HCT116 (cell line): ENCODE measurements at regions not wholly inside any gene's neighbourhood (a gene's known extent, or its start where the extent isn't known, plus 50 kb on each side); places are given as distances from the start of the nearest gene placed in this dataset.

Experiments
- ATAC-seq: fragments of 200-7000 bp; cut with Tn5 transposase; 2 replicates; pipeline ENCODE4 v1.9.1; 2020; ENCODE audit warnings: mild to moderate bottlenecking, moderate library complexity
- BruUV-seq: library from RNA; stranded (reverse); fragments of 400-500 nt; replicated peaks from 2 replicates; lab custom pipeline; 2021; lab: Mats Ljungman, UMichigan
- CTCF ChIA-PET: fragments of 300-600 bp; sonication (Branson Sonifier 250); formaldehyde crosslinking; loops from one replicate; lab custom pipeline; 2021; ENCODE audit warnings: antibody characterized with exemption; lab: Charles Lee
- POLR2A ChIA-PET: fragments of 300-600, 350-600 bp; sonication (Branson Sonifier 250); formaldehyde crosslinking; loops from one replicate; lab custom pipeline; 2021; ENCODE audit warnings: antibody characterized with exemption; lab: Charles Lee
- RAD21 ChIA-PET, 2 experiments: fragments of 300-600 bp; sonication (Branson Sonifier 250); formaldehyde crosslinking; loops; one replicate each; lab custom pipeline; 2023; ENCODE audit warnings: low total read pairs in 2 of 2; ENCODE audit not compliant: uncharacterized antibody in 2 of 2, unreplicated experiment in 2 of 2, low non-redundant PET in 1 of 2; lab: Charles Lee
- DNase-seq: peaks from one replicate; pipeline ENCODE4 v3.0.0-alpha.2; 2010; ENCODE audit warnings: low read depth, low spot score
- H2AFZ ChIP-seq: fragments of 200-600 bp; shearing (Covaris generic), sonication (generic); 2 replicates; pipeline ENCODE4 v1.6.1; 2017; ENCODE audit warnings: low read depth, mixed run types, mixed read lengths, antibody characterized with exemption, low read length; ENCODE audit not compliant: poor library complexity, severe bottlenecking
- H3K27ac ChIP-seq: 2 replicates; pipeline ENCODE4 v1.5.1; 2012; ENCODE audit warnings: low read depth, low read length
- H3K27me3 ChIP-seq: fragments of 200-600 bp; sonication (generic); 2 replicates; pipeline ENCODE4 v1.6.1; 2016; ENCODE audit warnings: mixed run types, low read length, mixed read lengths; ENCODE audit not compliant: insufficient read depth
- H3K36me3 ChIP-seq, 2 experiments: fragments of 200-500 bp in 1 of 2; fragments of 200-600 bp in 1 of 2; sonication (Bioruptor generic) in 1 of 2; sonication (generic) in 1 of 2; 2 replicates each; pipeline versions ENCODE4 v1.5.1 to v1.6.1; 2014 to 2016; ENCODE audit warnings: low read length in 2 of 2, inconsistent platforms in 1 of 2, mixed read lengths in 1 of 2, mixed run types in 1 of 2; ENCODE audit not compliant: insufficient read depth in 2 of 2, control insufficient read depth in 1 of 2
- H3K4me1 ChIP-seq, 2 experiments: fragments of 200-600 bp in 1 of 2; sonication (generic) in 1 of 2; 2 replicates each; pipeline versions ENCODE4 v1.5.1 to v1.6.1; 2012 to 2017; ENCODE audit warnings: low read length in 2 of 2, inconsistent platforms in 1 of 2, mild to moderate bottlenecking in 1 of 2, mixed read lengths in 1 of 2, mixed run types in 1 of 2, moderate library complexity in 1 of 2; ENCODE audit not compliant: insufficient read depth in 2 of 2, control insufficient read depth in 1 of 2
- H3K4me2 ChIP-seq: fragments of 200-600 bp; sonication (generic); 2 replicates; pipeline ENCODE4 v1.6.1; 2017; ENCODE audit warnings: mixed run types, low read length, mixed read lengths
- H3K4me3 ChIP-seq, 2 experiments: fragments of 200-600 bp in 1 of 2; sonication (generic) in 1 of 2; replicated peaks in 1 of 2; 2 replicates each; pipeline ENCODE4 v1.5.1; 2011 to 2016; ENCODE audit warnings: low read length in 2 of 2, control low read depth in 1 of 2, low read depth in 1 of 2, mild to moderate bottlenecking in 1 of 2, mixed read lengths in 1 of 2, mixed run types in 1 of 2
- H3K79me2 ChIP-seq: fragments of 200-600 bp; sonication (generic); 2 replicates; pipeline ENCODE4 v1.6.1; 2017; ENCODE audit warnings: mild to moderate bottlenecking, mixed run types, low read length, moderate library complexity, mixed read lengths; ENCODE audit not compliant: insufficient read depth
- H3K9ac ChIP-seq: fragments of 200-600 bp; sonication (generic); 2 replicates; pipeline ENCODE4 v1.6.1; 2016; ENCODE audit warnings: low read length, mixed read lengths
- H3K9me2 ChIP-seq: fragments of 200-600 bp; sonication (generic), shearing (Covaris generic); 2 replicates; pipeline ENCODE4 v1.6.1; 2017; ENCODE audit warnings: mixed run types, mild to moderate bottlenecking, moderate library complexity; ENCODE audit not compliant: insufficient read depth
- H3K9me3 ChIP-seq, 2 experiments: fragments of 200-500 bp in 1 of 2; fragments of 200-600 bp in 1 of 2; sonication (Bioruptor generic) in 1 of 2; sonication (generic) in 1 of 2; 2 replicates each; pipeline ENCODE4 v1.6.1; 2014 to 2017; ENCODE audit warnings: low read length in 2 of 2, mixed read lengths in 2 of 2, inconsistent platforms in 1 of 2, low read depth in 1 of 2, mild to moderate bottlenecking in 1 of 2, mixed run types in 1 of 2, moderate library complexity in 1 of 2; ENCODE audit not compliant: control insufficient read depth in 1 of 2, insufficient read depth in 1 of 2
- H4K20me1 ChIP-seq: fragments of 200-600 bp; sonication (generic), shearing (Covaris generic); 2 replicates; pipeline ENCODE4 v1.6.1; 2017; ENCODE audit warnings: mixed run types, mild to moderate bottlenecking, moderate library complexity; ENCODE audit not compliant: insufficient read depth
- CTCF ChIP-seq, 3 experiments: fragments of 200-600 bp in 1 of 3; sonication (generic) in 1 of 3; IDR thresholded peaks in 2 of 3; conservative IDR thresholded peaks in 1 of 3; 2 replicates each; pipeline ENCODE4 v1.5.1; 2012 to 2017; ENCODE audit warnings: low read depth in 2 of 3, low read length in 2 of 3, antibody characterized with exemption in 1 of 3, borderline replicate concordance in 1 of 3, control low read depth in 1 of 3, mild to moderate bottlenecking in 1 of 3, mixed read lengths in 1 of 3, mixed run types in 1 of 3, moderate library complexity in 1 of 3; ENCODE audit not compliant: insufficient read depth in 1 of 3
- EZH2 ChIP-seq: fragments of 200-600 bp; sonication (generic); IDR thresholded peaks from 2 replicates; pipeline ENCODE4 v1.6.1; 2017; ENCODE audit warnings: antibody characterized with exemption, mixed run types
- EZH2phosphoT487 ChIP-seq: fragments of 200-600 bp; IDR thresholded peaks from 2 replicates; pipeline ENCODE4 v1.6.1; 2018; ENCODE audit warnings: antibody characterized with exemption, borderline replicate concordance
- JUND ChIP-seq: IDR thresholded peaks from 2 replicates; pipeline ENCODE4 v1.6.1; 2012
- MAX ChIP-seq: IDR thresholded peaks from 2 replicates; pipeline ENCODE4 v1.6.1; 2012
- REST ChIP-seq: IDR thresholded peaks from 2 replicates; pipeline ENCODE4 v1.6.1; 2012; ENCODE audit warnings: low read depth
- SP1 ChIP-seq: IDR thresholded peaks from 2 replicates; pipeline ENCODE4 v1.6.1; 2012; ENCODE audit warnings: low read depth
- SRF ChIP-seq: IDR thresholded peaks from 2 replicates; pipeline ENCODE4 v1.6.1; 2012; ENCODE audit warnings: low read depth
- TCF7L2 ChIP-seq: IDR thresholded peaks from 2 replicates; pipeline ENCODE4 v1.7.0; 2011; ENCODE audit warnings: borderline replicate concordance, inconsistent platforms; ENCODE audit not compliant: insufficient read depth, insufficient read length; ENCODE audit errors: extremely low read depth
- ZBTB33 ChIP-seq: IDR thresholded peaks from 2 replicates; pipeline ENCODE4 v1.6.1; 2011; ENCODE audit warnings: mild to moderate bottlenecking, low read length, moderate library complexity; ENCODE audit not compliant: insufficient replicate concordance; ENCODE audit errors: extremely low read depth
- ZFX ChIP-seq: fragments of 450-650 bp; IDR thresholded peaks from 2 replicates; pipeline ENCODE4 v1.6.1; 2017
- intact Hi-C: fragments of 100-400 bp; cut with micrococcal nuclease; formaldehyde crosslinking; loops from 2 replicates; pipeline ENCODE4 v1.10.0; 2022

GRCh38 chr1:91611483-91611917 lies 110.8 kb downstream of the CDC7 start:
- Histone ChIP-seq H3K36me3 (no peaks in the 10 kb centered on the region), H3K9ac (no peak overlapping the region), H3K27ac (no peak overlapping the region), H3K9me3 (no peaks in the 10 kb centered on the region), H3K27me3 (no peaks in the 10 kb centered on the region), H4K20me1 (no peaks in the 10 kb centered on the region), H2AFZ (no peak overlapping the region), H3K4me3 (no peak overlapping the region), H3K4me1 (peaks cover 13 to 56% of the 10 kb centered on the region in 2 experiments), H3K9me2 (no peaks in the 10 kb centered on the region), H3K79me2 (no peaks in the 10 kb centered on the region), H3K4me2 (peak overlapping the region; percentile 52)
- CTCF ChIA-PET = no interaction called here
- POLR2A ChIA-PET = no interaction called here
- ATAC-seq (peak; percentile 52), DNase-seq (no peak)
- RAD21 ChIA-PET = no interaction called here
- no TSS peak for BruUV-seq
- intact Hi-C loops = no loop called here
- TF ChIP-seq ZBTB33 (no peak), SP1 (no peak), EZH2phosphoT487 (no peak), MAX (no peak), ZFX (no peak), EZH2 (no peak), SRF (no peak), CTCF (IDR thresholded peaks at IDR 0.05 in 2 of 3, conservative IDR thresholded peaks at IDR 0.05 in 1 of 3; ENCODE audit: borderline replicate concordance in 1 of 3, insufficient read depth in 1 of 3, low read depth in 2 of 3, low read length in 2 of 3) (no peak), REST (no peak), JUND (no peak), TCF7L2 (no peak)
- TF ChIP-seq, all 23 proteins: peak for 0
